ENCODE measurements at regions not wholly inside any gene's neighbourhood (a gene's known extent, or its start where the extent isn't known, plus 50 kb on each side); places are given as distances from the start of the nearest gene placed in this dataset.

DNA sequence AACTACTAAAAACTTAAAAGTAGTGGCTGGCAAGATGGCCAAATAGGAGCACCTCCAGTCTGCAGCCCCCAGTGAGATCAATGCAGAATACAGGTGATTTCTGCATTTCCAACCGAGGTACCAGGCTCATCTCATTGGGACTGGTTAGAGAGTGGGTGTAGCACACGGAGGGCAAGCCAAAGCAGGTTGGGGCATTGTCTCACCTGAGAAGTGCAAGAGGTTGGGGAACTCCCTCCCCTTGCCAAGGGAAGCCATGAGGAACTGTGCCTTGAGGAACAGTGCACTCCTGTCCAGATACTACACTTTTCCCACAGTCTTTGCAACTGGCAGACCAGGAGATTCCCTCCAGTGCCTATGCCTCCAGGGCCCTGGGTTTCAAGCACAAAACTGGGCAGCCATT, 311.1 kb downstream of the PAPSS1 start:
- POLR2A ChIA-PET: no interaction called here
- H3K36me3 Mint-ChIP-seq: peaks cover 0 to 13% (median 0%) of the 10 kb centered on the region in 3 donors
- peaks cover 0 to 31% (median 5%) of the 10 kb centered on the region in 9 donors for H3K9me3 Mint-ChIP-seq
- H3K4me3 Mint-ChIP-seq: no peak overlapping the region
- no peak for ATAC-seq
- peaks cover 0 to 19% (median 3%) of the 10 kb centered on the region in 5 donors for H3K27me3 Mint-ChIP-seq
- no peak for DNase-seq
- H3K4me1 Mint-ChIP-seq: peaks cover 0 to 2% (median 0%) of the 10 kb centered on the region in 4 donors
- no peak overlapping the region for H3K27ac Mint-ChIP-seq

DNA sequence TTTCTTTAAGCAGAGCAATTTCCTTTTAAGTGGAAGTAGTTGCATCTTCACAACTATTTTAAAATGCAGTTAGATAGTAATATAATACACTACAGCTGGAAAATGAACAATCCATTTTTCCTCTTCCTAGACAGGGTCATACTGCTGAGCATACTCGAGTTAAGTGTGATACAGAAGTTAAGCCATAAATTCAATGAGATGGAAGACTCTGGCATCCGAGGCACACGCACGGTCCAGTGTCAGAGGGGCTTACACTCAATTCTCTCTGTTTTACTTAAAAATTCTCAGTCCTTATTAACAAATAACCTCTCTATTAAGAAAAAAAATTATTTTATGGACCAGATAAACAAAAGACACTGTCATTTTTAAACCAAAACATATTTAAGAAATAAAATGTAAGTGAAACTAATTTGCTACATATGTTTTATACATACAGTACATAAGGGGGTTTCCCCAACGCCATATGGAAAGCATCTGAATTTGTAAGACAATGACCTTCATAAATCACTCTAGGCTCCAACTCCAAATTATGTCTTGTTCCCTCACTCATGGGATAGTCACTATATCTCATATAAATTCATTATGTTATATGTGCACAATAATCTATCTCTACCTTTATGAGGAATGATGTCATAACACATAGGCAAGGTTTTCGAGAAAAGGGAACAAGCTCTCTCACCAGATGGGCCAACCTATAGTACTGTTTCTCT, 315.3 kb downstream of the PAPSS1 start:
- no peak for DNase-seq
- Mint-ChIP-seq H3K27ac (no peak overlapping the region), H3K4me3 (no peak overlapping the region), H3K4me1 (no peaks in the 10 kb centered on the region), H3K36me3 (no peaks in the 10 kb centered on the region), H3K27me3 (peaks cover 0 to 21% (median 7%) of the 10 kb centered on the region in 5 donors), H3K9me3 (no peaks in the 10 kb centered on the region)
- no peak for ATAC-seq
- POLR2A ChIA-PET: no interaction called here

DNA sequence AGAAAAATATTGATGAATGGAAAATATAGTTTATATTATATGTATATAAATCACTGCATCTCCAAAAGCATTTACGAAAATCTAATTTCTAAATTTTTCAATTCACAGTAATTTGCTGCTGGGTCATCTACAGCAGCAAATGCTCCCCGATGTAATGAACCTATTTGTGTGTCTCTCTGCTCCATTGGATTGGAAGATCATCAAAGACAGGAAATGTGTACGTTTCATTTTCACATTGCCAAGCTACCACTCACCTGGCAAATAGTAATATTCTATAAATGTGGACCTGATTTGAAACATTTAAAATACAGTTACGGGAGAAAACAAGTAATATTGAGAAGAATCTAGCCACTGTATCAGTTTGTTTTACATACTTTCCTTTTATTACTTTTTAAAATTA, 317.7 kb downstream of the PAPSS1 start:
- no peaks in the 10 kb centered on the region for H3K36me3 Mint-ChIP-seq
- no peaks in the 10 kb centered on the region for H3K4me1 Mint-ChIP-seq
- H3K27me3 Mint-ChIP-seq: peaks cover 0 to 24% (median 12%) of the 10 kb centered on the region in 5 donors
- POLR2A ChIA-PET: no interaction called here
- ATAC-seq (no peak), DNase-seq (no peak)
- H3K4me3 Mint-ChIP-seq: no peak overlapping the region
- H3K27ac Mint-ChIP-seq: no peak overlapping the region
- H3K9me3 Mint-ChIP-seq: peaks cover 0 to 2% (median 0%) of the 10 kb centered on the region in 9 donors

DNA sequence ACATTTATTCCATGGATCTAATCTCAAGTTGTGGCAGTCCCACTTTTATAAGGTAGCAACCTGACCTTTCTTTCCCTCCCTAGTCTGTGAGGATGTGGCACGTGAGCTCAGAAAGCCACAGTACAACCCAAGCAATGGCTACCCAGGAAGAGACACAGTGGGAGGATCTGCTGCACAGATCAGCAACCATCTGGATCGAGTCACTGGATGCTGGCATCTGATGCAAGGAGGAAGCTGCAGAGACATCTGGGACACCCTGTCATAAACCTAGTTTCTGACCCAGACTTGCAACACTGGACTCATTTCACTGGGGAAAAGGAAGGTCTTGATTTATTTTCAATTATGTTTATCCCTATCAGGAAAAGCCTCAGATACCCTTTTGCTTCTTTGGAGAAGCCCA, 327.1 kb downstream of the PAPSS1 start:
- ATAC-seq: no peak
- no peak for DNase-seq
- Mint-ChIP-seq H3K4me3 (no peak overlapping the region), H3K4me1 (no peaks in the 10 kb centered on the region), H3K36me3 (no peaks in the 10 kb centered on the region), H3K9me3 (no peaks in the 10 kb centered on the region), H3K27ac (no peak overlapping the region), H3K27me3 (peaks cover 0 to 16% (median 8%) of the 10 kb centered on the region in 5 donors)
- POLR2A ChIA-PET: no interaction called here

DNA sequence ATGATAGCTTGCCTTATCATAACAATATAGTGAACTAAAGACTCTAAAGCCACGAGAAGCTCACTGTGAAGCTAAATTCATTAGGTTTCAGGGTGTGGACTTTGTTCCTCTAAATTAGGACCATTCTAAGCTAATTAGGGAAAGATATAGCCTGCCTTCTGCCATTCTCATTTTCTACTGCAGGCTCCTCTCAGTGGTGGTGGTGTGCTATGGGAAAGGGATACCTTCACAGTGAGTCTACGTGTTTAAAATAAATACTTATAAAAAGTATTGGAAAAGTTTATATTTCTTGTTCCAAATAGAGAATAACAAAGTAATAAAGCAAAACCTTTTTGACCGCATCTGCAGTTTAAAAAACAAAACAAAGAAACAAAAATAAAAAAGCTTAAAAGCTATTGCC, 327.7 kb downstream of the PAPSS1 start:
- H3K4me1 Mint-ChIP-seq: no peaks in the 10 kb centered on the region
- peaks cover 0 to 20% (median 8%) of the 10 kb centered on the region in 5 donors for H3K27me3 Mint-ChIP-seq
- no peaks in the 10 kb centered on the region for H3K36me3 Mint-ChIP-seq
- DNase-seq: no peak
- POLR2A ChIA-PET: no interaction called here
- no peak overlapping the region for H3K4me3 Mint-ChIP-seq
- H3K27ac Mint-ChIP-seq: no peak overlapping the region
- H3K9me3 Mint-ChIP-seq: no peaks in the 10 kb centered on the region
- ATAC-seq: no peak

DNA sequence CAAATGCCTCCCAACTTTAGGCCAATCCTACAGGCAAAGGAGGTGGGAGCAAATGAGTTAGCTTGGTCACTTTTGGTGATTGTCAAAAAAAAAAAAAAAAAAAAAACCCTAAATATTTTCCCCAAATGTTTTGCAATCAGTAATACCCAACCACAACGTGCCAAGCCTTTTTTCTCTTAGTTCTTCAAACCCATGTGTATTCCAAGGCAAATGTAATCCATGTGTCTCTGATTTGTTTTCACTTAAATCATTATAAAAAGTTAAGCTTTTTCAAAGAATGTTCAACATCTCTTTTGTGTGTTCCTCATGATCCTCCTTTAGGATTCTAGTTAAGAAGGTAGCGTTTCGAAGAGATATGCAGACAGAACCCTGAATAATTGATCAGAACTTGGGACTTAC, 328.4 kb downstream of the PAPSS1 start:
- H3K4me3 Mint-ChIP-seq: no peak overlapping the region
- H3K36me3 Mint-ChIP-seq: no peaks in the 10 kb centered on the region
- POLR2A ChIA-PET: no interaction called here
- DNase-seq: no peak
- peaks cover 0 to 19% (median 5%) of the 10 kb centered on the region in 5 donors for H3K27me3 Mint-ChIP-seq
- no peaks in the 10 kb centered on the region for H3K4me1 Mint-ChIP-seq
- no peak for ATAC-seq
- H3K9me3 Mint-ChIP-seq: no peaks in the 10 kb centered on the region
- H3K27ac Mint-ChIP-seq: no peak overlapping the region

DNA sequence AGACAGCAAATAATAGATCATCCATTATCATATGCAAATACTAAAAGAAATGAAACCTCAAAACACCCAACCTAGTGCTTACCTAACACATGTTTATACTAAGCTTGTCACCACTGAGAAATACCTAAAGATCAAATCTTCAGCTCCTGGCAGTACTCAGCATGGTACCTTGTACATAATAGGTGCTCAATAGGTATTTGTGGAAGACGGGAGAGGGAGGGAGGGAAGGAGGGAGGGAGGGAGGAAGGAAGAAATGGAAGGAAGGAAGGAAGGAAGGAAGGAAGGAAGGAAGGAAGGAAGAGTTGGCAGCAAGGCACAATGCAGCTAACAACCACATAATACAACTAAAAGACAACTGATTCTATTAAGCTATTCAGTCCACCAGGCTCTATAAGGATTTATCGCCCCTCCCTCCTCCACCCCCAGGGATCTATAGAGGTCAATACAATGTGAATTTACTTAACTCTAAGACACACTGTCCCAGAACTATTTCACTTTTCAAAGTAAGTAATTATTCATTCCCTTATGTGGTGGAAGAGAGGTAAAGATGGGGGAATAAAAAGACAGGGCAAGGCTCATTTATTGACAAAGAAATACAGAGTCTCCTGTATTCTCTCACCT, 328.9 kb downstream of the PAPSS1 start:
- ATAC-seq (no peak), DNase-seq (no peak)
- Mint-ChIP-seq H3K27me3 (peaks cover 0 to 19% (median 5%) of the 10 kb centered on the region in 5 donors), H3K27ac (no peak overlapping the region), H3K36me3 (no peaks in the 10 kb centered on the region), H3K4me3 (no peak overlapping the region), H3K4me1 (no peaks in the 10 kb centered on the region), H3K9me3 (no peaks in the 10 kb centered on the region)
- POLR2A ChIA-PET: no interaction called here

DNA sequence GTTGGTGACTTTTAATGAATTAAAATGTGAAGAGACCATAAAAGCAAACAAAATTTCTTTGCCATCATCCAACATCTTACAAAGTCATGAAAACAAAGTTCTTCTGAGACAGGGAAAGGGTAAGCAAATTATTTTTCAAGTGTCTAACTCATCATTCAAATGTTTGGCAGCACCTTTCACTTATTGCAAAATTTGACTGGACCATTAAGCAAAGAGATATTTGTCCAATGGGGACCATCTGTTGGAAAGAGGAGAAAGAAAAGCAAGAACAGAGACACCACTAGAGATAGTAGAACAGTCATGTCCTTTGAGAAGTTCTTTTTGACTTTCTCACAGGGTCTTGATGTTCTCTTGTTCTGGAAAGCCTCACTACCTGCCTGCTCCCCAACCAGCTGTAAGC, 330.1 kb downstream of the PAPSS1 start:
- DNase-seq (no peak), ATAC-seq (no peak)
- H3K36me3 Mint-ChIP-seq: no peaks in the 10 kb centered on the region
- peaks cover 0 to 19% (median 7%) of the 10 kb centered on the region in 5 donors for H3K27me3 Mint-ChIP-seq
- POLR2A ChIA-PET: no interaction called here
- no peak overlapping the region for H3K4me3 Mint-ChIP-seq
- H3K9me3 Mint-ChIP-seq: peaks cover 0 to 4% (median 0%) of the 10 kb centered on the region in 9 donors
- H3K27ac Mint-ChIP-seq: no peak overlapping the region
- H3K4me1 Mint-ChIP-seq: no peaks in the 10 kb centered on the region

DNA sequence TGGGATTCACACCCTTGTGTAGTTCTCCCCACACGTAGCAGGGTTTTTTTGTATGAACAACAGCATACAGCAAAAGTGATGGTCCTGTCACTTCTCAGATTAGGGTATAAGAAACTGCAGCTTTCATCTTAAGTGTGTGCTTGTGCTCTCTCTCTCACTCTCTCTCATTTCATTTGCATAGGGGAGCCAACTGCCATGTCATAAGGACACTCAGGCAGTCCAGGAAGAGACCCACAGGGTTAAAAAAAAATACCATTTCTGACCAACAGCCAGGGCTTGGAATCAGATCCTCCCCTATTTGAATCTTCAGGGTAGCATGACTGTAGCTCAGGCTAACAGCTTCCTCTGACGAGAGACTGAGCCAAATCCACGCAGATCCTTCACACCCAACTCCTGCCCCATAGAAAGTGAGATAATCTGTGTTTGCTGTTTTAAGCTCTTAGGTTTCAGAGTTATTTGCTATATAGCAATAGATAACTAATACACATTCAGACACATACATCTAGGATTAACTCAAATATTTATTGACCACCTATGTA, 331.2 kb downstream of the PAPSS1 start:
- no peaks in the 10 kb centered on the region for H3K4me1 Mint-ChIP-seq
- H3K36me3 Mint-ChIP-seq: no peaks in the 10 kb centered on the region
- ATAC-seq (no peak), DNase-seq (no peak)
- H3K4me3 Mint-ChIP-seq: no peak overlapping the region
- H3K27me3 Mint-ChIP-seq: peaks cover 0 to 22% (median 7%) of the 10 kb centered on the region in 5 donors
- H3K27ac Mint-ChIP-seq: no peak overlapping the region
- POLR2A ChIA-PET: no interaction called here
- peaks cover 0 to 4% (median 0%) of the 10 kb centered on the region in 9 donors for H3K9me3 Mint-ChIP-seq

DNA sequence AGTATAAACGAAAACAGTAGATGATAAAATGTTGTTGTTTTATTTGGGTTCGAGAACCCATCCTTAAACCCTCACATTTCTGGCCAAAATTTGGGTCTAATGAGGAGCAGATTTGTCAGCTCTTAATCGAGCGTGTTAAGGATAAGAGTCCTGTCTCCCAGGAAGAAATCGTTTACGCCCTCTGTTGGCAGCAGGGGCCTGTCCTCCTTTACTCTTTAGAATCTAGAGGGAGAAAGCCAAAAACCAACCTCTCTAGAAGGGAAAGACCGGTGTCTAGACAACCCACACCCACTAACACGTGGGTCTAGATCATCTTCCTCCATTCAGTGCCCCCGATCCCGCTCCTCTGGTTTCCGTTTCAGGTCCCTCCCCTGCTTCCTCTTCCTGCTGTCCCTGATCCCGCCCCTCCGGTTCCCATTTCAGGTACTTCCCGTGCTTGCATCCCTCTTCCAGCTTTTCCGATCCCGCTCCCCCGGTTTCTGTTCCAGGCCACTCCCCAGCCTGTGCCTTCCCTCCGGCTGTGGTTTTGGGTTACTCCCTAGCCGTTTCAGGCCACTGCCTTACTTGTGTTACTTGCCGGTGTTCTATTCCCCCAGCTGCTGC, 339.1 kb downstream of the PAPSS1 start:
- Mint-ChIP-seq H3K4me3 (no peak overlapping the region), H3K27me3 (peaks cover 1 to 32% (median 5%) of the 10 kb centered on the region in 5 donors), H3K27ac (no peak overlapping the region), H3K9me3 (peaks cover 0 to 14% (median 2%) of the 10 kb centered on the region in 9 donors), H3K4me1 (no peaks in the 10 kb centered on the region), H3K36me3 (no peaks in the 10 kb centered on the region)
- DNase-seq: no peak
- no peak for ATAC-seq
- POLR2A ChIA-PET: no interaction called here

DNA sequence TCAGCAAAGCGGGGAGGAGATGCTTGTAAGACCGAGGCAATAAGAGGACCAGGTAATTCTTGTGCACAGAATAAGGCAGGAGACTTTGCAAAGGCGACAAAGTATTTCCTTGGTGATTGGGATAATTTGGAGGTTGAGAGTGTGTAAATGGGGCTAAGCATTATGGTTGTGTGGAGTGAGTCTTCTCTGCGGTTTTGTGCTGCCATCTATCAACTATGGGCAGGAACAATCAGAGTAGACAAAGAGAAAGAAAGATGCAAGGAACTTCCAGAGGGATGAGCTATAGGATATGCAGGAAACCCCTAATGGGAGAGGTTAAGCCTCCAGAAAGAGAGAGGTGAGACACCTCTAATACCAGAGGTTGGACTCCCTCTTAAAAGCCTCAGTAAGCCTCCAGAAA, 339.8 kb downstream of the PAPSS1 start:
- POLR2A ChIA-PET: no interaction called here
- peaks cover 1 to 29% (median 3%) of the 10 kb centered on the region in 5 donors for H3K27me3 Mint-ChIP-seq
- H3K9me3 Mint-ChIP-seq: peaks cover 0 to 14% (median 0%) of the 10 kb centered on the region in 9 donors
- DNase-seq (no peak), ATAC-seq (no peak)
- H3K4me1 Mint-ChIP-seq: no peaks in the 10 kb centered on the region
- no peaks in the 10 kb centered on the region for H3K36me3 Mint-ChIP-seq
- no peak overlapping the region for H3K27ac Mint-ChIP-seq
- no peak overlapping the region for H3K4me3 Mint-ChIP-seq

DNA sequence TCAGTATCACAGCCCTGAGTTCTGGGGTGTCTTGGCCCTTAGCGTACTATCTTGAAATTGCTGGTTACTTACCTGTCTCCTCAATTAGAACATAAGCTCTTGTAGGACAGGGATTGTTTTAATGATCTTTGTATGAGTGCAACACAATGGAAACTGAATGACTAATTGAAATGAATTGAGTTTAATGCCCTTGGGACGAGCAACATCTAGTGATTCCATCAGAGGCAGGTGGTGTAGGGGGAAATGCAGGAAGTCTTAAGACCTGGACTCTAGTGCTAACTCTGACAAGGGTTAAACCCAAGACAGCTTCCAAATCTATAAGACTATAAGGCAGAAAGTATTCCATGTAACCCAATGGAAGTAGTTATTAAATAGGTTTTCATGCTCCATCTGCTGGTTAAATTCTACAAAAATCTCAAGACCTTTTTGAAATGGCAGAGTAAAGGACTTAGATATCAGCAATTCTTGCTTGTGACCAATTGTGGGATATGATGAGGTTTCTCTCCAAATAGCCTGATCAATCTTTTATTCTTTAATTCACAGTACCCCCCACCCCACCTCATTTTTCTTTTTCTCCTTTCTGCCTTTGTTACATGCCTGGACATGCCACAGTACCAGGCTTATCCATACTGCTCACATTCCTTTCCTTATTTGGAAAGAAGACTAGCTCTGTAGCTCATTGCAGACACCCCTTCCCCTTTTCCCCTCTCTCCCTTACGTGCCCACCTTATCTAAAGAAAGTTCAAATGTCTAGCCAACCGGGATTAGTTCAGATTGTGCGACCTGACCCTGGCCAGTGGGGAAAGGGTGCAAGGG, 340.8 kb downstream of the PAPSS1 start:
- Mint-ChIP-seq H3K27me3 (peaks cover 1 to 29% (median 3%) of the 10 kb centered on the region in 5 donors), H3K4me3 (no peak overlapping the region), H3K36me3 (no peaks in the 10 kb centered on the region), H3K4me1 (no peaks in the 10 kb centered on the region), H3K27ac (no peak overlapping the region), H3K9me3 (peaks cover 0 to 14% (median 0%) of the 10 kb centered on the region in 9 donors)
- DNase-seq (no peak), ATAC-seq (no peak)
- POLR2A ChIA-PET: no interaction called here

DNA sequence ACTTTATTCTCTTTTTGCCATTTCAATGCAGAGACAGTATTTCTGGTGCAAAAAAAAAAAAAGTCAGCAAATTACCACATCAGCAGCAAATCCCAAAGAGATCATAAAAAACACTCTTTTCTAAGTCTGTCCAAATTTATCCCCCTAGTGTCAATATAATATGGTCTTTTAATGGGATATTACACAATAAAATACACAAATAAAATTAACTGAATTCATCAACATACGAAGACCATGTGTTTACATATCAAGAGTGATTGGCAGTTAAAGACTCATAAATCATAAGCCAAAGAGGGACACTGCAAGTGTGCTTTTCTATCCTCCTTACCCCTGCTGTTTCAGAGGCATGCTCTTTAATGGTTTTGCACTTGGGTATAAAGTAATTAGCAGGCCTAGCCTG, 340.2 kb upstream of the DKK2 start:
- DNase-seq (no peak), ATAC-seq (no peak)
- H3K4me3 Mint-ChIP-seq: no peak overlapping the region
- POLR2A ChIA-PET: no interaction called here
- H3K27ac Mint-ChIP-seq: no peak overlapping the region
- peaks cover 0 to 24% (median 3%) of the 10 kb centered on the region in 5 donors for H3K27me3 Mint-ChIP-seq
- H3K9me3 Mint-ChIP-seq: peaks cover 0 to 11% (median 0%) of the 10 kb centered on the region in 9 donors
- H3K4me1 Mint-ChIP-seq: no peaks in the 10 kb centered on the region
- no peaks in the 10 kb centered on the region for H3K36me3 Mint-ChIP-seq
